Erythroblast (primary cell): ENCODE measurements at regions not wholly inside any gene's neighbourhood (a gene's known extent, or its start where the extent isn't known, plus 50 kb on each side); places are given as distances from the start of the nearest gene placed in this dataset.

ENCODE experiments used
- GATA1 ChIP-seq: IDR thresholded peaks from 2 replicates; pipeline ENCODE4 v1.6.1; 2011; ENCODE audit warnings: low read depth, mild to moderate bottlenecking, control low read depth, low read length, moderate library complexity
- POLR2A ChIP-seq: IDR thresholded peaks from 2 replicates; pipeline ENCODE4 v1.6.1; 2011; ENCODE audit warnings: mild to moderate bottlenecking, low read length

GRCh38 chr3:99467420-99467819 is 171.0 kb upstream of the COL8A1 start:
- TF ChIP-seq POLR2A (no peak), GATA1 (no peak)
